NCI-H748 (cell line): ENCODE measurements at regions not wholly inside any gene's neighbourhood (a gene's known extent, or its start where the extent isn't known, plus 50 kb on each side); places are given as distances from the start of the nearest gene placed in this dataset.

Experiments used
- DNase-seq: peaks from one replicate; lab custom pipeline; 2025; ENCODE audit not compliant: unreplicated experiment; lab: John Stamatoyannopoulos, UW

- DNase-seq: no peak
Measured at GRCh38 chr6:1039191-1039590, 272.7 kb upstream of the FOXQ1 start.

- DNase-seq: no peak
Measured at GRCh38 chr6:1037430-1038202, 274.3 kb upstream of the FOXQ1 start.

GRCh38 chr6:1035401-1035800, 276.5 kb upstream of the FOXQ1 start:
- no peak for DNase-seq

GRCh38 chr6:1031720-1032119, 280.2 kb upstream of the FOXQ1 start:
- no peak for DNase-seq

- DNase-seq: no peak
Measured at GRCh38 chr6:1029141-1029540, 282.8 kb upstream of the FOXQ1 start.

- DNase-seq: no peak
Measured at GRCh38 chr6:1028723-1029122, 283.2 kb upstream of the FOXQ1 start.

GRCh38 chr6:1027795-1028569, 283.9 kb upstream of the FOXQ1 start:
- DNase-seq: no peak

- DNase-seq: no peak
Measured at GRCh38 chr6:1027109-1027794, 284.6 kb upstream of the FOXQ1 start.

- no peak for DNase-seq
Measured at GRCh38 chr6:1025821-1026220, 286.1 kb upstream of the FOXQ1 start.

GRCh38 chr6:1024587-1024986, 287.3 kb upstream of the FOXQ1 start:
- DNase-seq: no peak

- DNase-seq: no peak
Measured at GRCh38 chr6:1024161-1024560, 287.7 kb upstream of the FOXQ1 start.

GRCh38 chr6:1023229-1023628, 288.7 kb upstream of the FOXQ1 start:
- DNase-seq: no peak

- no peak for DNase-seq
Measured at GRCh38 chr6:1022719-1023118, 289.2 kb upstream of the FOXQ1 start.

- no peak for DNase-seq
Measured at GRCh38 chr6:1020837-1021236, 291.1 kb upstream of the FOXQ1 start.

GRCh38 chr6:1020133-1020532, 291.8 kb upstream of the FOXQ1 start:
- no peak for DNase-seq

GRCh38 chr6:1018041-1018440, 293.9 kb upstream of the FOXQ1 start:
- no peak for DNase-seq

GRCh38 chr6:1016329-1017302, 295.3 kb upstream of the FOXQ1 start:
- no peak for DNase-seq

GRCh38 chr6:1015825-1016224, 296.1 kb upstream of the FOXQ1 start:
- no peak for DNase-seq

GRCh38 chr6:1014431-1014807, 297.5 kb upstream of the FOXQ1 start:
- DNase-seq: no peak

GRCh38 chr6:1013656-1014430, 298.1 kb upstream of the FOXQ1 start:
- no peak for DNase-seq
